ENCODE measurements at regions not wholly inside any gene's neighbourhood (a gene's known extent, or its start where the extent isn't known, plus 50 kb on each side); places are given as distances from the start of the nearest gene placed in this dataset.

DNA sequence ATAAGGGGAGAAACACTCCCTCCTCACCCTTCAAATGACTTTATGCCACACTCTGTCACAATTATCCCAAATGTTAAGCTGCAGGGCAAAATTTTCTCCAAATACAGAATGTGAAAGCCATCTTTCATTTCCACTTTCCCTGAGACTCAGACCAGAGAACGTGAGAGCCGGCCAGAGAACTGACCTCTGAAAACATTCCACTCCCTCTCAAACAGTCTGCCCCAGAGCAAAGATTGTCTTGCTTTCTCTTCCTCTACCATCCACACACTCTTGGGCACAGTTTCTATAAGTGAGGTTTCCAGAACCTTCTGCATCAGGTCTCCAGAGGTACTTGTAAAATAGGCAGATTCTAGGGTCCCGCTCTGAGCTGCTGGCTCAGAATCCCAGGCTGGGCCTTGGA, 278.1 kb downstream of the FRK start:
- no peaks in the 10 kb centered on the region for H3K9me3 ChIP-seq (ENCODE audit: control insufficient read depth in 1 of 2, insufficient read depth in 1 of 2, low read depth in 1 of 2, low read length in 2 of 2)
- no peak for DNase-seq (ENCODE audit: low read depth, low spot score)
- no peaks in the 10 kb centered on the region for H4K20me1 ChIP-seq (ENCODE audit: insufficient read depth)
- H3K4me2 ChIP-seq (ENCODE audit: low read length): no peak overlapping the region
- intact Hi-C loops (cut with micrococcal nuclease): no loop called here
- H3K79me2 ChIP-seq (ENCODE audit: insufficient read depth, low read length): no peaks in the 10 kb centered on the region
- H3K36me3 ChIP-seq (ENCODE audit: control insufficient read depth in 1 of 2, insufficient read depth in 2 of 2, low read length in 2 of 2): no peaks in the 10 kb centered on the region
- ChIA-PET POLR2A (no interaction called here), CTCF (no interaction called here), RAD21 (ENCODE audit: low non-redundant PET in 1 of 2, low total read pairs in 2 of 2, uncharacterized antibody in 2 of 2, unreplicated experiment in 2 of 2) (no interaction called here)
- no peak for ATAC-seq
- no peak overlapping the region for H3K27ac ChIP-seq (ENCODE audit: low read depth, low read length)
- BruUV-seq (replicated peaks): no TSS peak
- H3K27me3 ChIP-seq (ENCODE audit: insufficient read depth, low read length): peaks cover 54% of the 10 kb centered on the region
- H2AFZ ChIP-seq (ENCODE audit: low read depth, low read length, poor library complexity, severe bottlenecking): no peak overlapping the region
- TF ChIP-seq ZBTB33 (IDR thresholded peaks at IDR 0.05; ENCODE audit: extremely low read depth, insufficient replicate concordance, low read length) (no peak), SIN3A (IDR thresholded peaks at IDR 0.05; ENCODE audit: low read depth) (no peak), ELF1 (IDR thresholded peaks at IDR 0.05; ENCODE audit: borderline replicate concordance, low read depth) (no peak), SP1 (IDR thresholded peaks at IDR 0.05; ENCODE audit: low read depth) (no peak), EGR1 (IDR thresholded peaks at IDR 0.05; ENCODE audit: low read depth) (no peak), EZH2 (IDR thresholded peaks at IDR 0.05) (no peak), EZH2phosphoT487 (IDR thresholded peaks at IDR 0.05; ENCODE audit: borderline replicate concordance) (no peak), ZNF274 (IDR thresholded peaks at IDR 0.05; ENCODE audit: low read depth, low read length) (no peak), ZFX (IDR thresholded peaks at IDR 0.05) (no peak)
- TF ChIP-seq, protein P1, sequence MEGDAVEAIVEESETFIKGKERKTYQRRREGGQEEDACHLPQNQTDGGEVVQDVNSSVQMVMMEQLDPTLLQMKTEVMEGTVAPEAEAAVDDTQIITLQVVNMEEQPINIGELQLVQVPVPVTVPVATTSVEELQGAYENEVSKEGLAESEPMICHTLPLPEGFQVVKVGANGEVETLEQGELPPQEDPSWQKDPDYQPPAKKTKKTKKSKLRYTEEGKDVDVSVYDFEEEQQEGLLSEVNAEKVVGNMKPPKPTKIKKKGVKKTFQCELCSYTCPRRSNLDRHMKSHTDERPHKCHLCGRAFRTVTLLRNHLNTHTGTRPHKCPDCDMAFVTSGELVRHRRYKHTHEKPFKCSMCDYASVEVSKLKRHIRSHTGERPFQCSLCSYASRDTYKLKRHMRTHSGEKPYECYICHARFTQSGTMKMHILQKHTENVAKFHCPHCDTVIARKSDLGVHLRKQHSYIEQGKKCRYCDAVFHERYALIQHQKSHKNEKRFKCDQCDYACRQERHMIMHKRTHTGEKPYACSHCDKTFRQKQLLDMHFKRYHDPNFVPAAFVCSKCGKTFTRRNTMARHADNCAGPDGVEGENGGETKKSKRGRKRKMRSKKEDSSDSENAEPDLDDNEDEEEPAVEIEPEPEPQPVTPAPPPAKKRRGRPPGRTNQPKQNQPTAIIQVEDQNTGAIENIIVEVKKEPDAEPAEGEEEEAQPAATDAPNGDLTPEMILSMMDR (IDR thresholded peaks at IDR 0.05 in 2 of 3, conservative IDR thresholded peaks at IDR 0.05 in 1 of 3; ENCODE audit: borderline replicate concordance in 1 of 3, insufficient read depth in 1 of 3, low read depth in 2 of 3, low read length in 2 of 3): no peak
- TF ChIP-seq, protein P2, sequence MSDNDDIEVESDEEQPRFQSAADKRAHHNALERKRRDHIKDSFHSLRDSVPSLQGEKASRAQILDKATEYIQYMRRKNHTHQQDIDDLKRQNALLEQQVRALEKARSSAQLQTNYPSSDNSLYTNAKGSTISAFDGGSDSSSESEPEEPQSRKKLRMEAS (IDR thresholded peaks at IDR 0.05): no peak
- H3K9ac ChIP-seq (ENCODE audit: low read length): no peak overlapping the region
- H3K4me3 ChIP-seq (replicated peaks in 1 of 2; ENCODE audit: low read depth in 1 of 2, low read length in 2 of 2): no peak overlapping the region
- no peaks in the 10 kb centered on the region for H3K9me2 ChIP-seq (ENCODE audit: insufficient read depth)
- H3K4me1 ChIP-seq (ENCODE audit: control insufficient read depth in 1 of 2, insufficient read depth in 2 of 2, low read length in 2 of 2): no peaks in the 10 kb centered on the region
